IPS-18c (cell line): ENCODE measurements at regions not wholly inside any gene's neighbourhood (a gene's known extent, or its start where the extent isn't known, plus 50 kb on each side); places are given as distances from the start of the nearest gene placed in this dataset.

Source experiments
- H3K4me3 ChIP-seq: 2 replicates; pipeline ENCODE4 v1.7.0; 2013; ENCODE audit warnings: low read depth, mild to moderate bottlenecking, low read length, moderate library complexity; ENCODE audit not compliant: insufficient read depth
- H3K9me3 ChIP-seq: one replicate; pipeline ENCODE4 v1.6.1; 2013; ENCODE audit warnings: mild to moderate bottlenecking, low read length, moderate library complexity; ENCODE audit not compliant: control insufficient read depth, insufficient read depth

DNA sequence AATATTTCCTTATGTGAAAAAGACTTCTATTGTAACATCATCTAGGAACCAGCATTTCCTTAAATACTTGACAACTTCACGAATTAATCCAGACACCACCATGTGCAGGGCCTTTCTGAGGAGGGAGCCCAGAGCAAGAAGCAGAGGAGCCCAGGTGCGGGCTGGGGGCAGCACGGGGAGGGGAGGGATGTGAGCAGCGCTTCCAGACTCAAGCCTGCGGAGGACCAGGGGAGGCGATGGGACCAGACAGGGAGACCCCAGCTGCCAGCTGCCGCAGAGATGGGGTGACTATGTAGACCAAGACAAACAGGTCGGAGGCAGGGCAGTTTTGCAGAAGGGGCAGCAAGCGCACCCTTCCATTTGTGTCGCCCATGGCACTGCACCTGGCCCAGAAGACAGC lies 596.1 kb downstream of the IRX1 start:
- no peak overlapping the region for H3K4me3 ChIP-seq

DNA sequence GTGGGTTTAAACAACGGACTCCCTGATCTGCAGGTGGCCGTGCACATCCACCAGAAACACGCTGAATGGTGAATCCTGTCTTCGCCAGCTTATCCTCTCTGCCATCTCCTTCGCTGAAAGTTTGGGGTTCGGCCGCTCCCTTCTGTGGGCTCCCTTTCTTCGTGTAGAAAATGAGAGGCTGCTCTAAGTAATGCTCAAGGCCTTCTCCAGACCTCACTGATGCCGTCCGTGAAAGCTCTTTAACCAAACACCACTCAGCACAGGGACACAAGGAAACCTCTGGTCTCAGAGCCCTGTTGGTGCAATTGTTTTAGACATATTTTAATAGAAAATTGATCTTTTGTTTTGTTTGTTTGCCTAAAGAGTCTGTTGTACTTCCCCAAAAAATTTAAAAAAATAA lies 596.5 kb downstream of the IRX1 start:
- Histone ChIP-seq H3K4me3 (no peak overlapping the region), H3K9me3 (no peaks in the 10 kb centered on the region)

More for the DNA sequence above, 596.1 kb downstream of the IRX1 start:
- no peaks in the 10 kb centered on the region for H3K9me3 ChIP-seq

DNA sequence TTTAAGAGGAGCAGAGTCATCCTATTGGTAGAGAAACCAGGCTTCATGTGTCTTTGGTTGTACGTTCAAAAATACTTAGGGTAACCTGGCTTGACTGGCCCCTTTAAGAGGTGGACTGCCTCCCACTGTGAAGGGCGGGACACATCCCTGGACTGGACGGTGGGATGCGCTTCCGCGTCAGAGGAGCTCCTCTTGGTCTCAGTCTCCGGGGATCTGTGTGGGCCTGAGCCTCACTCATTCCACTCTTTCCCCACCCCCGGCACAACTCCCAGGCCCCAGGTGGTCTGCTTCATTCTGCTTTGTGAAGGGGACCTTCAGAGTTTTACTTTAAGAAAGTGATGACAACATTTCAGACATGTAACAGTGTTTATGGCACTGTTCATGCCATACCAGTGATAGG lies 601.1 kb downstream of the IRX1 start:
- Histone ChIP-seq H3K4me3 (no peak overlapping the region), H3K9me3 (no peaks in the 10 kb centered on the region)

DNA sequence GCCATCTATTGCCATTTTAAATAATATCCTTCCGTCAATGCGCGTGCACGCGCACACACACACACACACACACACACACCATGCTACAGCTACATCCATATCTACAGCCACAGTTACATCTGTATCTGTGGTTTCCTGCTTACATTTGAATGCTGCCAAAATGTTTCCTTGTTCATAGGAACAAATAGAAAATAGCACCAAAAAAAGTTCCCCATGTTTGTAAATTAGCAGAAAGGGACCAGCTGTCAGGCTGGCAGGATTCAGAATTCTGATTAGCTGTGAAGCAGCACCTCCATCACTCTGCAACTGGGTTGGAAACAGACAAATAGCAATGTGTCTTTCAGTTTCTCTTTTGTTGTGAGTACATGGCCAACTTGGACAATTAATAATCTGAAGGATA lies 601.5 kb downstream of the IRX1 start:
- no peak overlapping the region for H3K4me3 ChIP-seq
- H3K9me3 ChIP-seq = no peaks in the 10 kb centered on the region

DNA sequence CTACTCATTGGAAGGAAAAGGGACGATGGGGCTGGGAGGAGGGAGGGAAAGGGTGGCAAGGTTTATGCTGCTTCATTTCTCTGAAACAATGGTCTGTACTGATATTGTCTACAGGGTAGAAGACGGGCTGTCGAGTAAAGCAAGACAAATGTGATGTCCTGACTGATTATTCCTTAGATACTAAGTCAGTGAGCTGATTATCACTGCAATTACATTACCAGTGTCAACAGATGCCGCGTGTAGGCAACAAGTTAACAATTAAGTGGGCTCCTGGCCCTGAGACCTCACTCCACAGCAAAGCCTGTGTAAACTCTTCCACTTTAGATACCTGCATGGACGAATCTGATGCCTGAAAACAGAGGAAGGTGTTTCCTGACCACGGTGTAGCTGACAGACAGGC lies 602.8 kb downstream of the IRX1 start:
- no peak overlapping the region for H3K4me3 ChIP-seq
- H3K9me3 ChIP-seq = no peaks in the 10 kb centered on the region

DNA sequence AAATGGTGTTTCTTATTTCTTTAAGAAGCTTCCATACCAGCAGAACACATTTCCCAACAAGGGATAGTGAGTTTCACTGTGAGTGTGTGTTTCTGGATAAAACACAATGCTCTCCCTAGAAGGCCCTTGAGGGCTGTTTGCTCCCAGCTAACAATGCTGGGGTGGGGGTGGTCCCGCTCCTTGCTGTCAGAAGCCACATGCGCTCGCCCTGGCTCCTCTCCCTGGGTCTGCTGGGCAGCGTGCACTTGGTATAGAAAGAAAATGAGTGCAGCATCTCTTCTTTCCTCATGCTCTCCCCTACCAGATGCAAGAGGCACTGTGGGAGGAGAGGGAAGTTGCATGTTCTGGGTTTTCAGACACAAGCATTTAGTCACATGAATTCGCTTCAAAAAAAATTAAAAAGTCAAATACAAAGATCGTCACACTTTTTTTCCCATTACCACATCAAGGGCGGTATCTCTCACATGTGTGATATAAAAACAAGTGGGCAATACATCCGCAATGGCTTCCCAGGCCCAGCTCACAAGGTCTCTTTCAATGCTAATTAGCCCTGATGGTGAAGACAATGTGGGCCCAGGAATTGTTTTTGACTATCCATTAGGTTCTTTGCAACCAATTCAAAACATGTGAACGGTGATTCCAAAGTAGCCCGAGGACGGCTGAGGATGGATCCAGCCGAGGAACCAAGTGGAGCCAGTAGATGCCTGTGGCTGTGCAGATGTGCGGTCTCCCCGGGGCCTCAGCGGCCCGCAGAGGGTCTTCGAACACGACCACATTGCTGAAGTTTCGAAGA lies 603.6 kb downstream of the IRX1 start:
- Histone ChIP-seq H3K4me3 (no peak overlapping the region), H3K9me3 (no peaks in the 10 kb centered on the region)

DNA sequence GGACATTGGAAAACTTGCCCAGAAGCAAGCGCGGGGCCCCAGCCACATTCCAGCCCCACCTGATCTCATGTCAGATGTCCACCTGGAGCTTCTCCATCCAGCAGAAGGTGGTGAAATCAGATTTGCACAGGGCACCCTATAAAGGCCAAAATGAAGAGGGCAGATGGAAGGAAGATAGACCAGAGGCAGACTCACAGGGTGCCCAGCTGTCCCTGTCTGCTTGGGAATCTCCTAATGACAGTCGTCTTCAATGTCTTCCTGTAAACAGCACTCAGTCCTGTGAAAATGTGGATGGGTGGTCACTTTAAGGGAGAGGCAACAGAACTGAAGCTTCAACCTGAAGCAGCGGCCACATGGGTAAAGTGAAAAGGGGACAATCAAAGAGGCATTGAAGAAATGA lies 607.5 kb downstream of the IRX1 start:
- H3K4me3 ChIP-seq = no peak overlapping the region
- no peaks in the 10 kb centered on the region for H3K9me3 ChIP-seq

DNA sequence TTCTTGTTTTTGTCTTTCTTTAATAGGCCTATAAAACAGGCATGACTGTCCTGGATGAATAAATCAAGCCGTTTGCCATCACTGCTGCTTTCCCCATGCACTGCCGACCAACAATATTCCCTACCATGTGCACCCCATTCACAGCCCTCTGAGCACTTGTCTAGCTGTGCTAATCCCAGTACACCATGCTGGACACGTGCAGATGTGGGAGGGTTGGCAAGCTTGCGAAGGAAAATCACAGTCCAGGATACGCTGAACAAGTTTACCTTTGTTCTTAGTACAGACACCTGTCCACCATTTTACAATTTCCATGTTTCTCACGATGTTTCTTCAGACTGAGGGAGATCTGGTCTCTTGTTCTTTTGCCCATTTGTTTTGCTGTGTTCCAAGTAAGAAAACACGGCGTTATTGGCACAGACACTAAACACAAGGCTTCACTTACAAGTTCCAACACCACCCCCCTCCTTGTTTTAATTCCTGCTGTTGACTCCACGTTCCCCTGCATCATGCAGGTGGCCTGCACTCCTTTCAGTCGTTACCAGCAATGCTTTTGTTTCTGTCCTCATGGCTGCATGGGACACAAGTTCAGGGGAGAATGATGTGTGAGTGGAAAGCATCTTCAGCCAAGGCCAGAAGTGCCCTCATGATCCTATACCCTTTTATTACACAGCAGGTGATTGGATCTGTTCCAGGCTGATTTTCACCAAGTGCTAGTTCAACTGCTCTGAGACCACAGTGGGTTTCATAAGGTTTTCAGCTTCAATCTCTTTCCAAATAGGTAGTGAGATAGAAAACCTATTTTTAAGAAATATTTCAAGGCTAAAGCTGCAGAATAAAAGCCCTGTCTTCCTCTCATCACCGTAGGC lies 608.9 kb downstream of the IRX1 start:
- H3K4me3 ChIP-seq = no peak overlapping the region
- no peaks in the 10 kb centered on the region for H3K9me3 ChIP-seq

DNA sequence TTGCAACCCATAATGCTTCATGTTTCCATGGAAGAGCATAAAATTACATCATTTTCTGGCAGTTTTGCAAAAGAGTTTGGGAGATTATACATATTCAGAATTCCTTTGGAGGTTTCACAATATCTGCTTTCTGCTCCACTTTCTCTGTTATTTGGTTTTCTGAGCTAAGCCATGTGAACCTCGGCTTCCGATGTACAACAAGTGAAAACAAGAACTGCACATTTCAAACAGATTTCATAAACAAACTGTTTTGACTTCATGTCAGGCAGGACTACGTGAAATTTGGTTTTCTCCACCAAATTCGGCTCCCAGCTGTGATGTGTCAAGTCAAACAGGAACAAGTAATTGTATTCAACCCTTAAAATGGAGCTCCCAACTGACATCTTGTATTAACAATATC lies 609.8 kb downstream of the IRX1 start:
- H3K9me3 ChIP-seq = no peaks in the 10 kb centered on the region
- no peak overlapping the region for H3K4me3 ChIP-seq

DNA sequence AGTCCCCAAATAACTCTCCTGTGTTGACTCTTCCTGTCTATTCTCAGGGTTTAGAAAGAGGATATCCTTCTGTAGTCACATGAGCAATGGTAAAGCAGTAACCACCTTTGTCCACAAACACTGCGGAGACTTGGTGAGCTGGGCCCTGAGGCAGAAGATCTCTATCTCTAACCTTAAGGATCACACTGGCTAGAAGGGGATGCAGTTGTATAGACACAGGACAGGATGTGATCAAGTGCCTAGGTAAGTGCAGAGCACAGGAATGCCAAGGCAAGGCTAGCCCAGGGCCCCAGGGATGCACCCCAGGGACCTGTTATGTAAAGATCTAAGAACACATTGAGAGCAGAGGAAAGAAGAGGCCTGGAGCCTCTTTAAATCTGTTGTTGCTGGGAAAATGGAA lies 610.5 kb downstream of the IRX1 start:
- H3K9me3 ChIP-seq = no peaks in the 10 kb centered on the region

DNA sequence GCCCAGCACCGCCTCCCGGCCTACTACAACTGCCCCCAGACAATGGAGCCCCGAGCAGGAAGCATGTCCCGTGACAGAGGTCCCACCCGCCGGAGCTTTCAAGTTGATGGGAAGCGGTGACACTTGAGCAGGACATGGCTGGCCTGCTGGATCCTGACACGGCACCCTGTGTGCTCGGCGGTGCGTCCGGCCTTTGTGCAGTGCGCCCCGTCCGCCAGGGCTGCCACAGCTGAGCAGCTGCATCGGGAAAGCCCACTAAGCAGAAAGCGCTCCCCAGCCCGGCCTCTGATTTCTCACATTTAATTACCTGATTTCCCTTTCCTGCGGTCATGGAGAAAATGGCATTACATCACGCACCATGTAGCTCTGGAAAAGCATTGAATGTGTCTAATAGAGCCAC lies 611.9 kb downstream of the IRX1 start:
- no peaks in the 10 kb centered on the region for H3K9me3 ChIP-seq
- no peak overlapping the region for H3K4me3 ChIP-seq

More for the DNA sequence above, 610.5 kb downstream of the IRX1 start:
- H3K4me3 ChIP-seq = no peak overlapping the region

DNA sequence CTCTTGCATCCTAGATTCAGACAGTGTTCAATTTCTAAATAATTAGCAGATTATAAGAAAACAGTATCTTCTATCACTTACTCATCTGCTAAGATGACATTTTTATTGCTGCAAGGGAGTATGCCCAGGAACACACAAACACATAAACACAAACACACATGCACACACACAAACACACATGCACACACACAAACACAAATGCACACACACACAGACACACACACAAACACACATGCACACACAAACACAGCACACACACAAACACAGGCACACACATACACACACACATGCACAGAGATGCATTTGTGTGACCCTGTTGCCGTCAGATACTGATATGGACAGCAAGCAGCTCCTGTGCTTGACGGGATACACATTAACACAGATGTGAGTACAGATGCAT lies 612.9 kb downstream of the IRX1 start:
- Histone ChIP-seq H3K9me3 (no peaks in the 10 kb centered on the region), H3K4me3 (no peak overlapping the region)

DNA sequence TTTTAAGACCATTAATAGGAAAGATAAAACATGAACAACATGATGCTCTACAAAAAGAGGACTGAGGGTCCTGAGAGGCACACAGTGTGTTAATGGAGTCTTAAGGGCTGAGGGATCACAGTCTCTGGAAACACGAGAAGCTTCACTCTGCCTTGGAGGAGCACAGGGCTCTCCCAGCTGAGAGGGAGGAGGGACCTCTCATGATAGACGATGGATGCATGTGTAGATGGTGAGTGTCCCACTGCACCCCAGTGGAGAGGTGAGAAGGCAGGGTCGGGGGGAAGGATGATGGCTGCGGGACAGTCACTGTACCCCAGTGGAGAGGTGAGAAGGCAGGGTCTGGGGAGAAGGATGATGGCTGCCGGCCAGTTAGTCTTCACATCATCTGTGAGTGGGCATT lies 613.4 kb downstream of the IRX1 start:
- Histone ChIP-seq H3K9me3 (no peaks in the 10 kb centered on the region), H3K4me3 (no peak overlapping the region)

DNA sequence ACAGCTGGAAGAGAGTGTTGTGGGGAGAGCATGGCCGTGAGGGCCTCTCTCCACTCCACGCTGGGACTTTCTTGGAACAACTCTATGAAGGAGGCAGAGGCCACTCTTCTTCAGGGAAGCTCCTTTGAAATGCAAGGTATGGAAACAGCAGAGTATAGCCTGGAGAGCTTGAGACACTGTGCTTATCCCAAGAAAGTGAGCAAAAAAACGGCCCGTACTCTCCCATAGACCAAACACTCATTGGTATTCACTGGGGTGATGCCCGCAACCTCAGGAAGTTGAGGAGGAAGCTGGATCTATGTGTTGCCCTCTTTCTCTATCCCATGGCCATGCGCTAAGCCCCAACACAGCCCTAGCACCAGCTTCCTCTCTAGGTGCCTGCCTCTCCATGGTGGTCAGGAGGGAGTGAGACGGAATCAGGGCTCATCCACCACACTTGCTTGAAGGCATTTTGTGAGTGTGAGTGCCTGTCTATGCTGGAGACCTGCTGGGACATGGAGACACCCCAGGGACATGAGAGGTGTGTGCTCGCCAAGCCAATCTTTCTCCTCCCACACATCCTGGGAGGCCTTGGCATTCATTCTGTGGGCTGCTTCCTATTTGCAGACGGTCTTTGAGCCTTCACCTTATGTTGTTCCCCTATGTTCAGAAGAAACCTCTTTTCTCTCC lies 616.6 kb downstream of the IRX1 start:
- Histone ChIP-seq H3K4me3 (no peak overlapping the region), H3K9me3 (no peaks in the 10 kb centered on the region)

DNA sequence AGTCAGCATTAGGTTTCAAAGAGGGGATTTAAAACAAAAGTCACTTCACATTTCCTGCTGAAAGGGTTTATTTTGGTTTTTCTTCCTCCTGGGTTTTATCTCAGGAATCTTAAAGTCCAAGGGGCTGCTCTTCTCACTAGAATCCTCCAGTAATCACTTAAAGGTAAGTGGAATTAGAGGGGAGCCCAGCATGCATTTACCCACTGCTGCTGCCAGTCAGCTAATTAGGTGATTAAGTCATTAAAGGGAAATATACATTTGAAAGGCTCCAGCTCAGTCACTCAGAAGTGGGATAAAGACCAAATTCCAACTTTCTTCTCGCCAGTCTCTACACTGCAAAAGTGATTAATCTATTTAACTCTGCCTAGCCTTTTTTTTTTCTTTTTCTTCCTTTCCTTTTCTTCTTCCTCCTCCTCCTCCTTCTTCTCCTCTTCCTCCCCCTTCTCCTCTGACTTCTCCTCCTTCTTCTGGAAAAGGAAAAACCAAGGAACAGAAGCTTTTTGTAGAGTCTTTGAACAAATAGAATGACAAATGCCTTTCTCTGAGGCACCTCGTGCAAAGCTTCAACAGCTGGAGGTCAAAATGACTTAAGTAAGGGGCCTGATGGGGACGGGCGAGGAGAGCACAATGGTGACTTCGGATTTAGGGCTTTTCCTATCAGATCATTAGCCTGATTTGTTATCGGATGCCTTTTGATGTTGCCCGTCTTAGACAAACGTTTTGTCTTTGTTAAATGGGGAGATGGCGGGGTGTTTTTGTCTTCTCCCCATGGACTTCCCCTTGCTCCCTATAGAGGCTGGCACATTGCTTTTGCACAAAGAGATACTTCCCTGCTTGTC lies 617.6 kb downstream of the IRX1 start:
- Histone ChIP-seq H3K9me3 (no peaks in the 10 kb centered on the region), H3K4me3 (no peak overlapping the region)

DNA sequence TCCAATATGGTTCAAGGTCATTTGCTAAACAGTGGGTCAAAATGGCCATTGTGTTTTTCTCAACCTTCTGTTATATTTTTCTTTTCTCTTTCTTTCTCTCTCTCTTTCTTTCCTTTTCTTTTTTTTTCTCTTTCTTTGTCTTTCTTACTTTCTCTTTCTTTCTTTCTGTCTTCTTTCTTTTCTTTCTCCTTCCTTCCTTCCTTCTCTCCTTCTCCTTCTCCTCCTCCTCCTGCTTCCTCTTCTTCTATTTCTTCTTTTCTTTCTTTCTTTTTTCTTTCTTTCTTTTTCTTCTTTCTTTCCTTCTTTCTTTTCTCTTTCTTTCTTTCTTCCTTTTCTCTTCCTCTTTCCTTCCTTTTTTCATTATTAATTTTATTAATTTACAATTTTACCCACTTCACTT lies 619.5 kb downstream of the IRX1 start:
- Histone ChIP-seq H3K4me3 (no peak overlapping the region), H3K9me3 (no peaks in the 10 kb centered on the region)

DNA sequence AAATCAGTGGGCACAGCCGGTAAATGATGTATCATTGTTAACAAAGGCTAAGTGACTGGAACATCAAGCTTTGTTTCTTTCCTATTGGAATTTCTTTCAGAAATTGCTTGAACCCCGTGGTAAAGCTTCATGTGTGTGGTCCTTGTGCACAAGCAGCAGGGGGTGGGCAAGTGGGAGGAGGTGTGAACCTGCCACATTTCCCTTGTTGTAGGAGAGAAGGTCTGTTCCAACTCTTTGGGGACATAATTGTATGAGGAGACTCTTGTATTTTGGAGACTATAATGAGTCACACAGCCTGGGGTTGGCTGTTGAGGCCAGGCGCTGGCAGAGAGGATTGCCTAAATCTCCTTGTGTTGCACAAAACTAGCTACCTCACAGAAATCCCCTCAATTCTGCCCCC lies 620.5 kb downstream of the IRX1 start:
- H3K9me3 ChIP-seq = no peaks in the 10 kb centered on the region
- no peak overlapping the region for H3K4me3 ChIP-seq
